Neutrophil (primary cell): ENCODE measurements at regions not wholly inside any gene's neighbourhood (a gene's known extent, or its start where the extent isn't known, plus 50 kb on each side); places are given as distances from the start of the nearest gene placed in this dataset.

ENCODE experiments used
- H3K27ac ChIP-seq: fragments of 200-600 bp; sonication (generic); 2 replicates; pipeline ENCODE4 v1.5.1; 2016; ENCODE audit warnings: mild to moderate bottlenecking, moderate library complexity
- H3K27me3 ChIP-seq: fragments of 200-600 bp; sonication (generic); 2 replicates; pipeline ENCODE4 v1.6.0; 2016; ENCODE audit warnings: mild to moderate bottlenecking
- H3K36me3 ChIP-seq: fragments of 200-600 bp; sonication (generic); 2 replicates; pipeline ENCODE4 v1.5.1; 2017
- H3K4me1 ChIP-seq, 2 experiments: fragments of 200-600 bp in 1 of 2; sonication (generic) in 1 of 2; 1 replicate in 1 of 2; 2 replicates in 1 of 2; pipeline versions ENCODE4 v1.5.1 to v1.6.1; 2013 to 2016; ENCODE audit warnings: low read depth in 1 of 2, low read length in 1 of 2, mild to moderate bottlenecking in 1 of 2, moderate library complexity in 1 of 2; ENCODE audit not compliant: control insufficient read depth in 1 of 2, insufficient read depth in 1 of 2
- H3K4me3 ChIP-seq, 2 experiments: fragments of 200-600 bp in 1 of 2; sonication (generic) in 1 of 2; 1 replicate in 1 of 2; 2 replicates in 1 of 2; pipeline ENCODE4 v1.5.1; 2013 to 2016; ENCODE audit warnings: low read depth in 1 of 2, low read length in 1 of 2, mild to moderate bottlenecking in 1 of 2, moderate library complexity in 1 of 2
- H3K9me3 ChIP-seq: fragments of 200-600 bp; sonication (generic); 2 replicates; pipeline ENCODE4 v1.5.1; 2016
- TF ChIP-seq, protein P1 (sequence below): fragments of 200-600 bp; sonication (generic); IDR thresholded peaks from 2 replicates; pipeline ENCODE4 v1.5.1; 2016; ENCODE audit warnings: antibody characterized with exemption

GRCh38 chr1:53378061-53378460, 50.2 kb upstream of the LRP8 start:
- Histone ChIP-seq H3K4me1 (no peaks in the 10 kb centered on the region), H3K27ac (no peak overlapping the region), H3K36me3 (no peaks in the 10 kb centered on the region), H3K9me3 (no peaks in the 10 kb centered on the region), H3K27me3 (no peaks in the 10 kb centered on the region), H3K4me3 (no peak overlapping the region)
- TF ChIP-seq, protein P1, sequence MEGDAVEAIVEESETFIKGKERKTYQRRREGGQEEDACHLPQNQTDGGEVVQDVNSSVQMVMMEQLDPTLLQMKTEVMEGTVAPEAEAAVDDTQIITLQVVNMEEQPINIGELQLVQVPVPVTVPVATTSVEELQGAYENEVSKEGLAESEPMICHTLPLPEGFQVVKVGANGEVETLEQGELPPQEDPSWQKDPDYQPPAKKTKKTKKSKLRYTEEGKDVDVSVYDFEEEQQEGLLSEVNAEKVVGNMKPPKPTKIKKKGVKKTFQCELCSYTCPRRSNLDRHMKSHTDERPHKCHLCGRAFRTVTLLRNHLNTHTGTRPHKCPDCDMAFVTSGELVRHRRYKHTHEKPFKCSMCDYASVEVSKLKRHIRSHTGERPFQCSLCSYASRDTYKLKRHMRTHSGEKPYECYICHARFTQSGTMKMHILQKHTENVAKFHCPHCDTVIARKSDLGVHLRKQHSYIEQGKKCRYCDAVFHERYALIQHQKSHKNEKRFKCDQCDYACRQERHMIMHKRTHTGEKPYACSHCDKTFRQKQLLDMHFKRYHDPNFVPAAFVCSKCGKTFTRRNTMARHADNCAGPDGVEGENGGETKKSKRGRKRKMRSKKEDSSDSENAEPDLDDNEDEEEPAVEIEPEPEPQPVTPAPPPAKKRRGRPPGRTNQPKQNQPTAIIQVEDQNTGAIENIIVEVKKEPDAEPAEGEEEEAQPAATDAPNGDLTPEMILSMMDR: no peak

GRCh38 chr1:53378932-53379661, 51.2 kb upstream of the LRP8 start:
- no peaks in the 10 kb centered on the region for H3K36me3 ChIP-seq
- H3K4me3 ChIP-seq: no peak overlapping the region
- H3K4me1 ChIP-seq: no peaks in the 10 kb centered on the region
- H3K9me3 ChIP-seq: no peaks in the 10 kb centered on the region
- no peak overlapping the region for H3K27ac ChIP-seq
- TF ChIP-seq, protein P1: no peak
- H3K27me3 ChIP-seq: no peaks in the 10 kb centered on the region

- no peaks in the 10 kb centered on the region for H3K27me3 ChIP-seq
These were observed 51.8 kb upstream of the LRP8 start for GRCh38 chr1:53379662-53380002.

DNA sequence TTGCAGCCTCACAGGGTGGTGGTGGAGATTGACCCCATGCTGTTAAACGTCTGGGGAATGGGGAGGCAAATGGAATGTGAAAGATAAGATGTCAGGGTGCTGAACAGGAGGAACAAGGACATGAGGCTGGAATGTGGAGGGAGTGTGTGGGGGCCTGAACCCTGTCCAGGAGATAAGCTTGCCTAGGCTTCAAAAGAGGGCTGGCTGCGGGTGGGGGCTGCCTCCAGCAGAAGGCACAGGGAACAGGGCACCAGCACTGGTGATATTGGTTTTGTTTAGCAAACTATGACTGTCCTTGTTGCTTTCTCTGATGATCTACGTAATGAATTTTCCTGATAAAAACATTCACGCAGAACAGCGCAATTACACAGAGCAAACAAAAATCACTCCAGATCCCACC, 52.4 kb upstream of the LRP8 start:
- H3K27ac ChIP-seq: no peak overlapping the region
- TF ChIP-seq, protein P1: no peak
- no peaks in the 10 kb centered on the region for H3K27me3 ChIP-seq
- no peaks in the 10 kb centered on the region for H3K9me3 ChIP-seq
- H3K4me3 ChIP-seq: no peak overlapping the region
- H3K4me1 ChIP-seq: no peaks in the 10 kb centered on the region
- H3K36me3 ChIP-seq: no peaks in the 10 kb centered on the region

More at GRCh38 chr1:53379662-53380002, 51.8 kb upstream of the LRP8 start:
- no peaks in the 10 kb centered on the region for H3K36me3 ChIP-seq
- H3K9me3 ChIP-seq: no peaks in the 10 kb centered on the region
- no peaks in the 10 kb centered on the region for H3K4me1 ChIP-seq
- TF ChIP-seq, protein P1: no peak
- H3K4me3 ChIP-seq: no peak overlapping the region
- H3K27ac ChIP-seq: no peak overlapping the region

DNA sequence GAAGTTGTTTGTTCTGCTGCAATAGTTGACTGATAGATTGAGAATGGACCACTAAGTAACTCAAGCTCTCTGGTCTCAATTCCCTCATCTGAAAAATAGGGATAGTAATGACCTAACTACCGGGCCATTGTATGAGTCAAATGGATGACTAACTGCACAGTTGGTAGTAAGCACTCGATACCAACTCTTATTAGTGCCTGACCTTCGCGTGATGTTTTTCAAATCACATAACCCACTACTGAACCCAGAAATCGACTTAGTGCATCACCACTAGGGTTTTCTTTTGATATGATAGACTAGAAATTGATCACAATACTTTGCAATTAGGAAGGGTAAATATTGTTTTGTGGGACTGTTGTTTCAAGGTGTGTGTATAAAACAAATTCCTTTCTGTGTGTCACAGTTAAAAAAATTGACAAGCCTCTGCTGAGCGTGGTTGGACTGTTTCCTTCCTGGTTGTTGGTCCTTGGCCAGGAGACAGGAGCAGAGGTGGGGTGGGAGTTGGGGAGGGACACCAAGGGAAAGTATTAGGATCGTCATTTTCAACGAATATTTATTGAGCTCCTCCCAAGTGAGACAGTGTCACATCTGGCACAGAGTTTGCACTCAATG, 54.0 kb upstream of the LRP8 start:
- Histone ChIP-seq H3K9me3 (no peaks in the 10 kb centered on the region), H3K4me1 (no peaks in the 10 kb centered on the region), H3K27ac (no peak overlapping the region), H3K4me3 (no peak overlapping the region), H3K36me3 (no peaks in the 10 kb centered on the region), H3K27me3 (no peaks in the 10 kb centered on the region)
- TF ChIP-seq, protein P1: no peak
